ENCODE measurements at regions not wholly inside any gene's neighbourhood (a gene's known extent, or its start where the extent isn't known, plus 50 kb on each side); places are given as distances from the start of the nearest gene placed in this dataset.

DNA sequence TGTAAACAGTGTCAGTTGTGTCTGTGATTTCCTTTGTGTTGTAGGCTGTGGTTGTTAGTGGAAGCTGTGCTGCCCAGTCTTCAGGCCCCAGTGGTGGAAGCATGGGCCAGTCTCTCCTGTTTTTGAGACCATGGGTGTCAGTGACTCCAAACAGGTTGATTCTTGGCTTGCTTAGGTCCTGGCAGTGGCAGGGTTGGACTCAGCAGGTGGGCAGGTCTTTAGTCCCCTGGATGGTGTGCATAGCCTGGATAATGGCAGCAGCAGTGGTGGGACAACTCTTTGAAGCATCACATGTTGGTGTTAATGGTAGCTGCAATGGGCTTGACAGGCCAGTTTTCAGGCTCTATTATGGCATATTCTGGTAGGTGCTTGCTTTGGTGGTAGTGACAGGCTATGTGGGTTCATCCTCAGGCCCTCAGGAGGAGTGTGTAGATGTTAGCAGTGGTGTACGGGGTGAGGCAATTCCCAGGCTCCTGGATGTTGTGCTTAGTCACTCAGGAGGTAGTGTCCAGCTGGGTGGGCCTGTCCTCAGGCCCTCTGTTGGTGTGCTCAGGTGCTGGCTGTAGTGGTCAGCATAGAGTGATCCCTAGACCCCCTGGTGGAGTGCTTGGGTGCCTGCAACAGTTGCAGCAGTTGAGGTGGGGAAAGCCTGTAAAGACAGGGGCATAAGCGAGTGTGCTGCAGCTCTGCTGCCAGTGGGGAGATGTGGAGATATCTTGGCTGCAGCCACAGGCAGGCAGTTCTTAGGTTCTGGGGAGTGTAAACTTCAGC lies 596.7 kb downstream of the PDCD6IP start:
- no peak for DNase-seq (ENCODE audit: low read depth)
- no peak overlapping the region for H3K4me3 ChIP-seq (ENCODE audit: low read length)
- TF ChIP-seq, protein P1, sequence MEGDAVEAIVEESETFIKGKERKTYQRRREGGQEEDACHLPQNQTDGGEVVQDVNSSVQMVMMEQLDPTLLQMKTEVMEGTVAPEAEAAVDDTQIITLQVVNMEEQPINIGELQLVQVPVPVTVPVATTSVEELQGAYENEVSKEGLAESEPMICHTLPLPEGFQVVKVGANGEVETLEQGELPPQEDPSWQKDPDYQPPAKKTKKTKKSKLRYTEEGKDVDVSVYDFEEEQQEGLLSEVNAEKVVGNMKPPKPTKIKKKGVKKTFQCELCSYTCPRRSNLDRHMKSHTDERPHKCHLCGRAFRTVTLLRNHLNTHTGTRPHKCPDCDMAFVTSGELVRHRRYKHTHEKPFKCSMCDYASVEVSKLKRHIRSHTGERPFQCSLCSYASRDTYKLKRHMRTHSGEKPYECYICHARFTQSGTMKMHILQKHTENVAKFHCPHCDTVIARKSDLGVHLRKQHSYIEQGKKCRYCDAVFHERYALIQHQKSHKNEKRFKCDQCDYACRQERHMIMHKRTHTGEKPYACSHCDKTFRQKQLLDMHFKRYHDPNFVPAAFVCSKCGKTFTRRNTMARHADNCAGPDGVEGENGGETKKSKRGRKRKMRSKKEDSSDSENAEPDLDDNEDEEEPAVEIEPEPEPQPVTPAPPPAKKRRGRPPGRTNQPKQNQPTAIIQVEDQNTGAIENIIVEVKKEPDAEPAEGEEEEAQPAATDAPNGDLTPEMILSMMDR (conservative IDR thresholded peaks at IDR 0.05; ENCODE audit: low read depth, low read length): no peak

DNA sequence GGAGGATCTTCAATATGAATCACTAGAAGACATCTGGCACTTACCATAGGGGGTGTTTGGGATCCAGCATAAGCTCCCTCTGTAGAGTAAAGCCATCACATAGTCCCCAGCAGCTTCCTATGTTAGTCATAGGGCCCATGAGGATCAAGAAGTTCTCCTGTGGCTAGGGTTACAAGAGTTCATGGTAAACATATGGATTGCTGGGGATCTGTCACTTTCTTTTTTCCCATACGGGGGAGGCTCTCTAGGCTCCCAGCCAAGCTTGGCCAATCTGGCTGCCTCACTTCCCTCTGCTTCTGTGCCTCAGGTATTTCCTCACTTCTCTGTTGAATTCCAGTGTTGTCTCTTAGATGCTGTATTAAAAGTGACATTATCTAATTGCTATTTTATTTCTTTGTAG lies 597.9 kb downstream of the PDCD6IP start:
- no peak overlapping the region for H3K4me3 ChIP-seq (ENCODE audit: low read length)
- no peak for DNase-seq (ENCODE audit: low read depth)
- TF ChIP-seq, protein P1 (conservative IDR thresholded peaks at IDR 0.05; ENCODE audit: low read depth, low read length): no peak

DNA sequence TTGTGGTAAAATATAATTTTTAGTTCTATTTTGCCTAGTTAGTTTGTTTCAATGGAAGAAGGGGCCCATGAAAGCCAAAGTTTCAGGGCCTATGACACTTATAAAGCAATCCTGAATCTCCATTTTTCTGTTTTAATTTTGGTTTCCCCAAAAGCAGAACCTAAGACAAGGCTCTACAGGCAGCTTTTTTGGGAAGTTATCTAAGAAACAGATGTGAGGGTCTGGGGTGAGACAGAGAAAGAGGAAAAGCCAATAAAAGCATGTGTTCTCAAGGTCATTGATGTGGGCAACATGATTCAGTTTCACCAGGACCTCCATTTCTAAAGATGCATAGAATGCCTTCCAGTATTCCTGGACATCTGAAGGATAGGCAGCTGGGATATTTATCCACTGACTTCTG lies 598.5 kb downstream of the PDCD6IP start:
- TF ChIP-seq, protein P1 (conservative IDR thresholded peaks at IDR 0.05; ENCODE audit: low read depth, low read length): no peak
- DNase-seq (ENCODE audit: low read depth): no peak
- no peak overlapping the region for H3K4me3 ChIP-seq (ENCODE audit: low read length)

DNA sequence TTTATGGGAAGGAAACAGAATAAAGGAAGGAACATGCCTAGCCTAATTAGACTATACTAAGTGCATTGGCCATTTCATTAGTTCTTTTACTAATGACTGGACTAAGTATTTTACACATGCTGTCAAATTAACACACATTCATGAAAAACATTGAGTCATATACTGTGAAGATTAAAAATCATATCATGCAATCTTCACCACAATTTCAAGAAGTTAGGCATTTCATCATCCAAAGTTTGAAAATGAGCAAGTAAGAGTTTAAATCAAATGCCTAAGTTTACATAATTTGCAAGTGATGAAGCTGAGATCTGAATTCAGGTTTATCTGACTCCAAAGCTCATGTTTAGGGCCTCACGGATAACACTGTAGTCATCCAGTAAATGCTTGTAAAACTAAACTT lies 601.0 kb downstream of the PDCD6IP start:
- no peak overlapping the region for H3K4me3 ChIP-seq (ENCODE audit: low read length)
- TF ChIP-seq, protein P1 (conservative IDR thresholded peaks at IDR 0.05; ENCODE audit: low read depth, low read length): no peak
- DNase-seq (ENCODE audit: low read depth): no peak

DNA sequence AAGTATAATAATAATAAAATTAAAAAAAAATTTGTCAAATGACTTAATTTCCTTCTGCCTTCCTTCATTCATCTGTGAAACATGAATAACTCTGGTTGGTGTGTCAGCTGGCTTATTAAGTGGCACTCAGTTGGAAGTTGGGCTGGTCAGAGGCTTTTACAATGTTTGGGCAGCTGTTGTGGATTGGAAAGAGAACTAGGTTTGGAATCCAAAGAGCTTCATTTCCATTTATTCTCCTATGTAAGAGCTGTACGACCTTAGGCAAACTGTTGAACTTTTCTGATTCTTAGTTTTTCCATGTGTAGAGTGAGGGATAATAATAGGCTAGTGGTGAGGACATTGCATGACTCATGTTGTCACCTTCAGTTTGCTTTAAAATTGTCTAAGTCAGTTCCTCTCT lies 606.7 kb downstream of the PDCD6IP start:
- DNase-seq (ENCODE audit: low read depth): no peak
- TF ChIP-seq, protein P1 (conservative IDR thresholded peaks at IDR 0.05; ENCODE audit: low read depth, low read length): no peak
- no peak overlapping the region for H3K4me3 ChIP-seq (ENCODE audit: low read length)

DNA sequence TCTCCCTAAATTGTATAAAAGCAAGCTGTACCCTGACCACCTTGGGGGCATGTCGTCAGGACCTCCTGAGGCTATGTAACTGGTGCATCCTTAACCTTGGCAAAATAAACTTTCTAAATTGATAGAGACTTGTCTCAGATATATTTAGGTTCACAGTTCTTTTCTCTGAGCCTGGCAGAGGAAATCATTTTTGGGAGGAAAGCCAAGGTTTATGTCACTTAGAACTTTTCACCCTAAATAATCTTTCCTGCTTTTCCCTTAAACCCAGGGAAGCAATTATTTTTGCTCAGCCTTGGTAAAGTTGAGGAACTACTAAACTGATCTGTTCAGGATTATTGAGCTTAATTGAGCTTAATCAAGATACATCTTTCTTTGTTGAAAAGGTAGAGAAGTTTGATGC lies 608.9 kb downstream of the PDCD6IP start:
- H3K4me3 ChIP-seq (ENCODE audit: low read length): no peak overlapping the region
- TF ChIP-seq, protein P1 (conservative IDR thresholded peaks at IDR 0.05; ENCODE audit: low read depth, low read length): no peak
- no peak for DNase-seq (ENCODE audit: low read depth)

DNA sequence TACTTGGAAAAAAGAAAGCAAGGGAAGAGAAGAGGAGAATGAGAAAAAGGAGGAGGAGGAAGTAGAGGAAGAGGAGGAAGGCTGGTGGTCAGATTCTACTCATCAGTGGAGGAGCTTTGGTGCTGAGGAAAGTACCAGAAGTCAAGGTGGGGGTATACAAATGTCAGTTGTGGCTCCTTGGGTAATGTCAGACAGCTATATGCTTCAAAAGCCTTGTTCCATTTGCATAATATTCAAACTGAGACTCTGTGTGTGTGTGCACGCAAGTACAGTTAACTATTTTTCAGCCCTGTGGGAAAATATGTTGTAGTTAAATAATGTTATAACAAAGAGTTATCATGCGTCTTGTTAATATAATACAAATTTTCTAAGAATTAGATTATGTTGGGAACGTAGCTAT lies 609.7 kb downstream of the PDCD6IP start:
- no peak overlapping the region for H3K4me3 ChIP-seq (ENCODE audit: low read length)
- TF ChIP-seq, protein P1 (conservative IDR thresholded peaks at IDR 0.05; ENCODE audit: low read depth, low read length): no peak
- DNase-seq (ENCODE audit: low read depth): no peak

All from retinal pigment epithelial cell (primary cell).